NCI-H510A treated with DMSO at 0.1 percent for 48 hours (cell line): ENCODE measurements at regions not wholly inside any gene's neighbourhood (a gene's known extent, or its start where the extent isn't known, plus 50 kb on each side); places are given as distances from the start of the nearest gene placed in this dataset.
"Not testable (repeated sequence)": the region's sequence is repeated elsewhere in the genome, so short reads cannot be mapped to it uniquely, and the experiment has no call there.

Source experiments
- DNase-seq: peaks from one replicate; lab custom pipeline; 2025; lab: John Stamatoyannopoulos, UW

DNA sequence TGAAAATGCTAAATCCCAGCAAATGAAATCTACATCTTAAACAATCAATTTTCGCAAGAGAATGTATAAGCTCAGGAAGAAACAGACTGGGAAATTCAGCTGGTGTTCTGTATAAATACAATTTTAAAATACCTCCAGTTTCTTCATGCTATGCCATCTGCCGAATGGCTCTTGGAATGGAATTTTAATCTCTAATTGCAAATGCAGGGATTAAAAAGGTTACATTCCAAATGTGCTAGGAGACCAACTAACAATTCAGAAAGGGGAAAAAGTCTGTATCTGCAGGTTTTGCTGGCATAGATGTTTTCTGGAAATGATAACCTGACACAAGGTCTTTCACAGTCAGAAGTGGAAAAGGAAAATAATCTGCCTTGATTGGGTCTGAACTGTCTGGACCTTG is 379.7 kb downstream of the MAT2B start:
- DNase-seq: no peak

DNA sequence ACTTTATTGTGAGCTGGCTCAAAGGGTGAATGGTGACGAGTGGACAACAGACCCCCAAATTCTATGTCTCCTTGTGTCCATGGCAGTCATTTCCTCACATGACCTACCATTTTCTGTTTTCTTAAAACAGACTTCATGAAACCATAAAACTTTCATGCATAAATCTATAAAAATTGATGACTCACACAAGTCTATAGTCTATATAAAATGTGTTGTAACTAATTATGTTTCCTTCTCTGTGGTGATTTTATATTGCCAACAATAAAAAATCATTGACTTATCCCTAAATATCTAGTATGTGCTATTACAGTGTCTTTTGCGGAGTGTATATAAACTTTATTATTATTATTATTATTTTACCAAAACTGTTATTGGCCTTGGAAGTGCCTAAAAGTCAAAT is 382.4 kb downstream of the MAT2B start:
- DNase-seq: no peak

DNA sequence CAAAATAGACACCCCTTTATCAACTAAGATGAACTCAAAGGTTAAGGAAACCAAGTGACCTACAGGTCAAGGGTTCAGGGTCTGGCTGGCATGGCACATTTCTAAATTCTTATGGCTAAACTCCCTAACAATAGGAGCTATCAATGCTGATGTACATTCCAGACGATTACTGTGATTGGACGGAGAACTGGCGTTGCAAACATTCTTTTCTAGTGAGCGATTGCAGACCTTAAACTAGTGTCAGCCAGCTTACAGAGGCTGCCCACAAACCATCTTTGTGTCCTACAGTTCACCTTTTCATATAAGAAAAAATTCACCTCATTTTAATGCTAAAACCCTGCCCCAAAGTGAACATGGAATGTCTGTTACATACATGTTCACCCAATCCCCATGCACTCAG is 382.9 kb downstream of the MAT2B start:
- DNase-seq: no peak

DNA sequence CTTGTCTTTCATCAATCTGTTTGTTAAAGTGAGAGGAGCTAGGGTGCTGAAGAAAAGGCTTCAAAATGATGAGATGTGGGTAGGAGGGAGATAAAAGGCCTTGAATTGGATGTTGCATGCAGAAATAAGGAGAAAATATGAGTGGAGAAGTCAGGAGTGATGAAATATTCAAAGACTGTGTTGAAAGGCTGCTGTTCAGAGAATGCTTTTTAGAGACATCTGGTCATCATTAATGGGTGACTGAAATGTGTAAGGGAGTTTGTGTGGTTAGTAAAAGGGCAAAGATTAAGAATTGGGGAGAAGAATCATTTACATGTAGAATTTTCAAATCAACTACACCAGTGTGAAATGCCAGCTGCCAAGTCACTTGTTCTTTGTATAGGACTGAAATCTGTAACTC is 383.9 kb downstream of the MAT2B start:
- DNase-seq: no peak

DNA sequence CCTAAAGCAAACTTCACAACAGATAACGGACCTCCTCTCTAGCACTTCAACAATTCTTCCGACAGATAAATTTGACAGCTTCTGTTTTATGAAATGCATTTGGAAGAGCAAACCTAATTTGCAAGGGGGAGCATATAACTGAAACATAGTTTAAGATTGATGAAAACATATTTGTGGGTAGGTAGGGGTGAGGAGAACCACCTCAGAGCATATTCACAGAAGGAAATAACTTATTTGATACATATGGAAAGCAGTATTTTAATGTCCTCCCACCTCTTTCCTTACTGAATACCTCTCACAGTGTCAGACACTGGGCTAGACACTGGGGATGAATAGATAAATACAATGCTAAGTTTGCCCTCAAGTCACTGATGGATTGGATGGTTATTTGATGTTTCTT is 384.8 kb downstream of the MAT2B start:
- DNase-seq: no peak

DNA sequence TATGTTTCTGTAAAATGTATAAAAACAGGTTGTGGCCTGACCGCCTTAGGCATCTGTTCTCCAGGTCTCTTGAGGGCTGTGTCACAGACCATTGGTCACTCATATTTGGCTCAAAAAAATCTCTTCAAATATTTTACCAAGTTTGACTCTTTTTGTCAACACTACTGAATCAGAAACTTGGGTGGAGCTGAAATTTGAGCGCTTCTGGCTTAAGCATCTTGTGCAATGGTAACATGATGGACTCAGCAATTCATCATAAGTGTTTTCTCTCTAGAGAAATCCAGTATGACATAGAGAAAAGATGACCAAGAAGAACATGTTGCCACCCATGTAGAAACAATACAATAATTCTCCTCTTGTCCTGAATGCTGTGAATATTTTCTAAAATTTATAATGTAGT is 387.9 kb downstream of the MAT2B start:
- DNase-seq: no peak

DNA sequence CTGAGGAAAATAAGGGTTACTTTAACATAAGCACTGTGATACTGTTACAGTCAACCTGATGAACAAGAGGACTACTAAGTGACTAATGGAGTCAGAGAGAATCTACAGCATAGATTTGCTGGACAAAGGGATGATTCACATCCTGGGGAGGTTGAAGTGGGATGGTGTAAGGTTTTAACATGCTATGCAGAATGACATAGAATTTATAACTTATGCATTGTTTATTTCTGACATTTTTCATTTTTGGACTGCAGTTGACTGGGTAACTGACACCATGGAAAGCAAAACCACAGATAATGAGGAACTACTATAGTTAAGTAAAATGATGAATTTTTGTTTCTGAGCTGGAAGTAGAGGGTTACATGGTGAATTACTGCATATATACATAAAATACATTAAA is 389.2 kb downstream of the MAT2B start:
- no peak for DNase-seq

DNA sequence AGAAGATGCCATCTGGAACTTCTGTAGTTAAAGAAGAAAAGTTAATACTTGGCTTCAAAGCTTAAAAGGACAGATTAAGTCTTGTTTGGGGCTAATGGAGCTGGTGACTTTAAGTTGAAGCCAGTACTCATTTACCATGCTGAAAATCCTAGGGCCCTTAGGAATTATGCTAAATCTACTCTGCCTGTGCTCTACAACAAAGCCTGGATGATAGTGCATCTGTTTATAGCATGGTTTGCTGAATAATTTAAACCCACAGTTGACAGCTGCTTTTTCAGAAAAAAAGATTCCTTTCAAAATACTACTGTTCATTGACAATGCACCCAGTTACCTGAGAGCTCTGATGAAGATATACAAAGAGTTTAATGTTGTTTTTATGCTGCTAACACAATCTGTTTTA is 393.5 kb downstream of the MAT2B start:
- DNase-seq: no peak

DNA sequence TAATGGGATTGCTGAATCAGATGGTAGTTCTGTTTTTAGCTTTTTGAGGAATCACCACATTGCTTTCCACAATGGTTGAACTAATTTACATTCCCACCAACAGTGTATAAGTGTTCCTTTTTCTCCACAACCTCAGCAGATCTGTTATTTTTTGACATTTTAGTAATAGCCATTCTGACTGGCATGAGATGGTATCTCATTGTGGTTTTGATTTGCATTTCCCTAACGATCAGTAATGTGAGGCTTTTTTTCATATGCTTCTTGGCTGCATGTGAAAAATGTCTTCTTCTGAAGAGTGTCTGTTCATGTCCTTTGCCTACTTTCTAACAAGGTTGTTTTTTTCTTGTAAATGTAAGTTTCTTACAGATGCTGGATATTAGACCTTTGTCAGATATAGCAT is 402.4 kb downstream of the MAT2B start:
- DNase-seq: not testable (repeated sequence)

DNA sequence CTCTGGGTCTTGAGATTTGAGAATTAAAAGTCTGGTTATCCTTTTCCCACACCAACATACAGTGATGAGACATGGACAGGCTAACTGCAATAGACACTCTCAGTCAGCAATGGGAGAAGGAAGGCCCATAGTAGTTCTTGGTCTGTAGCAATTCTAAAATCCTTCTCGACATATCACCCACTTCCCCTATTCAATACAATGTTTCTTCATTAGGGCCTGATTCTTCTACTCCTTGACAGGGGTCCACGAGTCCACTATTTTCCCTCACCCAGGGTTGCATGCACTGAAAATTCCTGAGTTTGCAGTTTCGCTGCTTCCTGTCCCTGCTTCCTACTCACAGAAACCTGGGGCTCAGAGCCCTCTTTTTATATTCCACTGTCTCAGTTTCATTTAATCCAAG is 402.8 kb downstream of the MAT2B start:
- no peak for DNase-seq

DNA sequence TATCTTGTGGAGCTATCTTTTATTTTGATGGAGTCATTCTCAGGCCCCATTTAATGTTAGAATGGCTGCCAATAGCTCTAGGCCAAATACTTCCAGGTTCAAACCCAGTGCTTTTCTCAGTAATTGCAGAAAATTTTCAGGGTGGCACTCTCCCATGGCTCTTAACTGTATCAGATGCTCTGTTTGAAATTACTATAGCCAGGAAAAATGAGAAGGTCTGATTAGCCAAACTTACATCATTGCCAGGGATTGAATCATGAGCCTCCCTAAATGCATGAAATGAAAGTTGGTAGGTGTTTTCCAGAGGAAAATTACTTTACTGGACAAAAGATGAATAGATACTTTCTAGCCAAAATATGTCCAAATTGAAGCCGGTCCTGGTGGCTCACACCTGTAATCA is 404.8 kb downstream of the MAT2B start:
- no peak for DNase-seq

DNA sequence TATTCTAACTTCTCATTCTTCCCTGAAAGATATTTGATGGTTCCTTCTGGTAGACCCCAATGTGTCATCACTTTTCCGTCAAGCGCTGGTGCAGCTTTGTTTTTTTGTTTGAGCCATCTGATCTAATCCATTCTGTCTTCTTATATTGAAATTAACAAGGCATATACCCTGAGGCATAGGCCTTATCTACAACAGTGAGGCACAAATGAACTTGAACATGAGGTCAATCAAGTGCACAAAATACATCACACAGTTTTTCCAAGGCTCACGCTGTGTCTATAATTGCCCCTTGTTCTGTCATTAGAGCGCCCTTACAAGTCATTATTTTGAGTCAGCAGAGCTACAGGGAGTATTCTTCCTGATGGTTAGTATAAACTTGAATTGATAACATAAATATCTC is 406.6 kb downstream of the MAT2B start:
- DNase-seq: no peak

DNA sequence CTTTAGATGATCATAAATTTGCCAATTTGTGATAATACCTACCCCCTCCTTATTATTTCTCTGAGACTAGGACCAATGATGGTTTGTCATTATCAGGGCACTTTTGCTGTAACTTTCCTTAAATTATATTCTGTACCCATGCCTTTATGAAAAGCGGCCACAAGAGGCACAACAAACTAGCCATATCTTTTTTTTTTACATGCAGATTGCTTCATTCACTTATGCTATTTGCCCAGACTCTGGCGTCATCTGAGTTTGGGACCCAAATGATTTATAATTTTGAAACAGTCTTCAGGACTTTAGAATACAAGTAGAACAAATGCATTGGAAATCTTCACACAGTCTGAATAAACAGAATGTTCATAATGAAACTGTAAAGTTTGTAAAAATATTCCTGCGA is 408.1 kb downstream of the MAT2B start:
- DNase-seq: no peak

DNA sequence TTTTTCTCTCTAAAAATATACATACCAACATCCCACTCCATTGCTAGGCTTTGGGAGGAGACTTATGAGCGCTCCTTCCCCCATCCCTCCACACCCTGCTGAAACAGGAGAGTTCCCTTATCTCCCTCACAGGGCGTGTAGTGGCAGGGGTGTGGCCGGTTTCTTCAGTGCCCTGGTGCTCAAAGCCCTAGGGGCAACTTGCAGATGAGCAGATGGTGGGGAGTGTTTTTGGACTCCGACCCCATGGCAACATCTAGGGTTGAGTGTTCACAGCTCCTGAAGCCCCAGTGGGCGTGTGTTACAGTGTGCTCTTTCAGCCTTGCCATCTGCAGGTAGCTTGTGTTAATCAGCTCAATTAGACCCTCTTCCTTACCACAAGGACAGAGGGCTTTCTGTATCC is 409.5 kb downstream of the MAT2B start:
- no peak for DNase-seq

DNA sequence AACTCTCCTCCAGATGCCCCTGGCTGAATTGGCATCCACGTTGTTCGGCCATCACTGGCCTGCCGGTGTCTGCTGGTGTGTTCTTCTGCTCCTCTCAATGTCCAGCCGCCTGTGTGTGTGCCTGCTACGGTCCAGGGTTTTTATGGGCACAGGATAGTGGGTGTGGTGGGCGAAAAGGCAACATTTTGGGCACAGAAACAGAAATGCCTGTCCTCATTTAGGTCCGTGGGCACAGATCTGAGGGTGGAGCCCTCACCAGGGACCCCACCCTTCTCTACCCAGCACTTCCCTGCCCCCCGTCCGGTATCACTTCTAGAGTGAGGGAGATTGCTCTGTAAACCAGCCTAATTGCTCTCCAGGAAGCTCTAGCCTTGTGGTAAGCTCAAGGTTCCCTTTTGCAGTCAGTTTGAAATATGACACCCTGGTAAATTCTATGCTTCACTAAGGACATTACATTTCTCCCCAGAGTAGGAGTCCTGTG is 410.1 kb downstream of the MAT2B start:
- no peak for DNase-seq

DNA sequence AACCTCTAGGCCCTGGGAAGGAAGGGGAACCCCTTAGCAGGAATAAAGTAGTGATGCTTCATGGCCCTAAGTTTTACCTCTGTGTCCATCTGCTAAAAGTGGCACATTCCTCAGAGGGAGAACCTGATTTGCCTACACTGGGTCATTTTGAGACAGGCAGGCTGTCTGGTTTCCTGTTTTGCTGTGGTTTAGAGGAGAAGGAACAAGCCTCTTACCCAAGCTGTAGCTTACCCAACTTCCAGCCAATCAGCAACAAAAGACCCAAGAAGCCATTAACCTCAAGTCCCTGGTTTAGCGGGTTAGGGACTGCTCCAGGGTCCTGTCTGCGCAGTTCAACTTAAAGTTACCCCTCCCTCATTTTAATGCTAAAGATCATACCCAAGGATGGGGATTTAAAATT is 411.0 kb downstream of the MAT2B start:
- no peak for DNase-seq

DNA sequence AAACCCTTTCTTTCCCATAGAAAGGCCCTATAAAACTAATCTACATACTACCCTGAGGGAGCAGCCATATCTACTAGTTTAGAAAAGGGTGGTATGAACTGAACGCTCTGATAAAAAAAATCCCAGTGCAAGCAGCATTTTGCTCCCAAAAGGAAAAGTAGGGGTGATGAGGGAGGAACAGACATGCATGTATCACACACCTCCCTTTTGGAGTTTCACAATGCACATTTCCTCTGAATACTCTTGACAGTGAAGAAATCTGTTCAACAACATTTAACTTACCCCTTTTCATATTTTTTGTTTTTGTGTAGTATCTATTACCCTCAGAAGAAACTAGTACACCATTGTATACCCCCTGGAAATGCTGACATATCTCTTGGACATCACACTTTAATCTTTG is 411.4 kb downstream of the MAT2B start:
- DNase-seq: no peak

DNA sequence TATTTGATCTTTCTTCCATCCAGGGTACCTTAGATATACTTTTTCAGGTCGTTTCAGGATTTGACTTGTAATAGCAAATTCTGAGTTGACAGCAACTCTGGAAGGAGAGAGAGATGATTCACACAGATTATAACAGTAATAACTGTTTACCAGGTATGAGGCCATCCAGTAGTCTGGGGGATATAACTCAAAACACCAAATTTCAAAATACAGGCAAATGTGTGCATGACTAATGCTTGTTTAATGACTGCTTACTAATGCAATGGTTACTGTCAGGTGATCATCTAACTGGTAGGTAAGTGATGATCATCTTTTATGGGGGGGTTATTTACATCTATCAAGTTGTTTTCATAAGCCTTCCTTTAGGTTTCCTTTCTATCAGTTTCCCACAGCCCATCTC is 412.3 kb downstream of the MAT2B start:
- no peak for DNase-seq

DNA sequence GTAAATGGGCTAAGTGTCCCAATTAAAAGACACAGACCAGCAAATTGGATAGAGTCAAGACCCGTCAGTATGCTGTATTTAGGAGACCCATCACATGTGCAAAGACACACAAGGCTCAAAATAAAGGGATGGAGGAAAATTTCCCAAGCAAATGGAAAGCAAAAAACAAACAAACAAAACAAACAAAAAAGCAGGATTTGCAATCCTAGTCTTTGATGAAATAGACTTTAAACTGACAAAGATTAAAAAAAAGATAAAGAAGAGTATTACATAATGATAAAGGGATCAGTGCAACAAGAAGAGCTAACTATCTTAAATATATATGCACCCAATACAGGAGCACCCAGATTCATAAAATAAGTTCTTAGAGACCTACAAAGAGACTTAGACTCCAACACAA is 429.6 kb downstream of the MAT2B start:
- DNase-seq: not testable (repeated sequence)

DNA sequence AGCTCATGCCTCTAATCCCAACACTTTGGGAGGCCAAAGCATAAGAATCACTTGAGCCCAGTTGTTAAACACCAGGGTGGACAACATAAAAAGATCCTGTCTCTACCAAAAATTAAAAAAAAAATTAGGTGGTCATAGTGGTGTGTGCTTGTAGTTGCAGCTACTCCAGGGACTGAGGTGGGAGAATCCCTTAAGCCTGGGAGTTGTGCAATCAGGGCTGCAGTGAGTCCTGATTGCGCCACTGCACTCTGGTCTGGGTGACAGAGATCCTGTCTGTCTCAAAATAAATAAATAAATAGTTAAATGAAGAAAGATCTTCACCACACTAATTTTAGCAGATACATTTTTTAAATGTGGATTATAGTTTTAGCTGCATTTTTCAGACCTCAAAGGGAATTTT is 433.2 kb downstream of the MAT2B start:
- DNase-seq: no peak

DNA sequence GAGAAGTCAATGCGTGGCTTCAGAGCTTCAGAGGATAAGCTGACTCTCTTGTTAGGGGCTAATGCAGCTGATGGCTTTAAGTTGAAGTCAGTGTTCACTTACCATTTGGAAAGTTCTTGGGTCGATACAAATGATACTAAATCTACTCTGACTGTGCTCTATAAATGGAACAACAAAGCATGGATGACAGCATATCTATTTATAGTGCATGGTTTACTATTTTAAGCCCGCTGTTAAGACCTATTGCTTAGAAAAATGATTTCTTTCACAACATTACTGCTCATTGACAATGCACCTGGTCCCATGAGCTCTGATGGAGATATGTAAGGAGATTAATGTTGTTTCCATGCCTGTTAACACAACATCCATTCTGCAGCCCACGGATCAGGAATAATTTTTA is 435.7 kb downstream of the MAT2B start:
- DNase-seq: no peak

DNA sequence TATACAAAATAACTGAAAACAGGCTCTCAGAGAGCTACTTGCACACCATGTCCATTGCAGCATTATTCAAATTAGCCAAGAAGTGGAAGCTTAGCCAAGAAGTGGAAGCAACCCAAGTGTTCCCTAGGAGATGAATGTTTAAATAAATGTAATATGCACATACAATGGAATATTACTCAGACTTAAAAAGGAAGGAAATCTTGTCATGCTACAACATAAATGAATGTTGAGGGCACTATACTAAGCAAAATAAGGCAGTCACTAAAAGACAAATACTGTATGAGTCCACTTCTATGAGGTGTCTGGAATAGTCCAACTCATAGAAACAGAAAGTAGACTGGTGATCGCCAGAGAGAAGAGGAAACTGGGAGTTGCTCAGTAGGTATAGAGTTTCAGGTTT is 438.1 kb downstream of the MAT2B start:
- no peak for DNase-seq

DNA sequence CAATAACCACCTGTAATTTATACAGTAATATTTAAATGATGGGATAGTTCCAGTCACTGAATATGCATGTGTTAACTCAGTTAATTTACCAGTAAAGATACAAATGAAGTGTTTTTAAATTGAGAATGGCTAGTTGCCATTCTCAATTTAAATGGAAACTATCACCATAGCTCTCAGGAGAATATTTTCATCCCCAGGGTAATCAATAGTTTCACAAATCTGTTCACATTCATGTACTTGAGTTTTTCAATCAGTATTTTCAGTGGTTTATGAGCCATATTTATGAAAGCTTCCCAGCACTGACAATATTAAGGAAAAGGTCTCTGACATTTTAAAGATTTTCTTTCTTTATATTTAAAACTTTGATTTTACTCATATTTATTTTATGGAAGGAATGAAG is 439.3 kb downstream of the MAT2B start:
- no peak for DNase-seq

DNA sequence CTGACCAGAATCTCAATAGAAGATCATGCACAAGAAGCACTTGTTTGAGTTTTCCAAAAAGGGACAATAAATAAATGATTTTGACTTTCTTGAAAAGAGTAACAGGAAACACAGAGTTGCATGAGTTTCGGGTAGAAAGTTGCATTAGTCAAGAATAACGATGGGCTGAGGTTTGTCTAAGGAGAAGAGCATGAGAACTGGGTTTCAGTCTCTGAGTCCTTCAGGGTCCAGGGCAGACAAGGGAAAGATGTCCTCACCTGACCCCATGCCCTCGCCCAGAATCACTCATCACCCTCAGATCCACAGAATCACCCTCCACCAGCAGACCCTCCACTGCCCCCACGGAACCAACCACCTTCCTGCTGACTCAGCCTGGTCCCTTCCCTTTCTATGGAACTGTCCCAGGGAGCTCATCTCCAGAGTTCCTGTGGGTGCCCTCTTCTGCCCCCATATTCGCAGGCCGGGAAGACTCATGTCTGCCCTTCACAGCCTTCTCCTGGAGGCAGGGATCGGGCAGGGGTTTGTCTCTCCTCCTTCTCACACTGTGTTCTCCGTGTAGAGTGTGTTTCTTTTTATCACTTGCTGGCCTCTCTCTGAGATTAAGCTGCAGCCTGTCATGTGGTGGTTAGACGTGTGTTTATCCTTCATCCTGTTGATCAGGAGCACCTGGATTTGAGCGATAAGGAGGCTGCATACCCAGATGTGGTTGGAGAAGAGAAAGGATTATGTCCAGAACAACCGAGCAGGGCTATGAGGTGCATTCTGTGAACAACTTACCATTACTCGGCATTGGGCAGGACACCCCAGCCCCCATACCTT is 442.6 kb downstream of the MAT2B start:
- no peak for DNase-seq
